ENCODE measurements at regions not wholly inside any gene's neighbourhood (a gene's known extent, or its start where the extent isn't known, plus 50 kb on each side); places are given as distances from the start of the nearest gene placed in this dataset.

GRCh38 chr2:898319-898718 lies 52.3 kb upstream of the SNTG2 start:
- DNase-seq = no peak

GRCh38 chr2:897091-897490 lies 53.6 kb upstream of the SNTG2 start:
- no peak for DNase-seq

GRCh38 chr2:893311-893710 lies 57.3 kb upstream of the SNTG2 start:
- DNase-seq = no peak

- no peak for DNase-seq
These were observed 57.8 kb upstream of the SNTG2 start for GRCh38 chr2:892892-893291.

GRCh38 chr2:892401-892800 lies 58.2 kb upstream of the SNTG2 start:
- no peak for DNase-seq

GRCh38 chr2:891734-892133 lies 58.9 kb upstream of the SNTG2 start:
- DNase-seq = no peak

GRCh38 chr2:890791-891190 lies 59.9 kb upstream of the SNTG2 start:
- no peak for DNase-seq

GRCh38 chr2:890214-890613 lies 60.4 kb upstream of the SNTG2 start:
- DNase-seq = no peak

- no peak for DNase-seq
These were observed 61.6 kb upstream of the SNTG2 start for GRCh38 chr2:888906-889566.

GRCh38 chr2:888211-888801 lies 62.3 kb upstream of the SNTG2 start:
- no peak for DNase-seq

GRCh38 chr2:887639-888038 lies 63.0 kb upstream of the SNTG2 start:
- DNase-seq = peak; percentile 48

- DNase-seq = no peak
These were observed 64.3 kb upstream of the SNTG2 start for GRCh38 chr2:886072-887022.

- no peak for DNase-seq
These were observed 65.2 kb upstream of the SNTG2 start for GRCh38 chr2:885230-886071.

GRCh38 chr2:883803-884748 lies 66.6 kb upstream of the SNTG2 start:
- no peak for DNase-seq

- no peak for DNase-seq
These were observed 67.3 kb upstream of the SNTG2 start for GRCh38 chr2:883260-883802.

GRCh38 chr2:881204-881918 lies 69.3 kb upstream of the SNTG2 start:
- DNase-seq = no peak

- no peak for DNase-seq
These were observed 70.3 kb upstream of the SNTG2 start for GRCh38 chr2:880201-880970.

- no peak for DNase-seq
These were observed 71.1 kb upstream of the SNTG2 start for GRCh38 chr2:879540-879939.

- no peak for DNase-seq
These were observed 72.3 kb upstream of the SNTG2 start for GRCh38 chr2:878245-878930.
